Spleen (tissue), 7 donors: ENCODE measurements at regions not wholly inside any gene's neighbourhood (a gene's known extent, or its start where the extent isn't known, plus 50 kb on each side); places are given as distances from the start of the nearest gene placed in this dataset.

ENCODE experiments used
- CTCF ChIP-seq, 11 experiments: fragments of 200-600 bp in 7 of 11; fragments of 450-650 bp in 4 of 11; sonication (generic) in 4 of 11; IDR thresholded peaks in 8 of 11; conservative IDR thresholded peaks in 3 of 11; 1 replicate in 7 of 11; 2 replicates in 4 of 11; pipeline versions ENCODE4 v1.4.0 to v1.8.0; 2016 to 2021; ENCODE audit warnings: antibody characterized with exemption in 11 of 11, inconsistent platforms in 4 of 11, mild to moderate bottlenecking in 1 of 11
- POLR2AphosphoS5 ChIP-seq, 3 donors: sonication (generic); formaldehyde crosslinking; IDR thresholded peaks; one replicate each; pipeline ENCODE4 v1.5.1; 2017; ENCODE audit warnings: antibody characterized with exemption in 3 of 3
- donor health status: DM: no; HTN: no; CAD: no; lungs with moderate emphysema.
- donor health status: DM: no; HTN: no; CAD: no.
- donor health status: DM: no; HTN: no; CAD: no.

DNA sequence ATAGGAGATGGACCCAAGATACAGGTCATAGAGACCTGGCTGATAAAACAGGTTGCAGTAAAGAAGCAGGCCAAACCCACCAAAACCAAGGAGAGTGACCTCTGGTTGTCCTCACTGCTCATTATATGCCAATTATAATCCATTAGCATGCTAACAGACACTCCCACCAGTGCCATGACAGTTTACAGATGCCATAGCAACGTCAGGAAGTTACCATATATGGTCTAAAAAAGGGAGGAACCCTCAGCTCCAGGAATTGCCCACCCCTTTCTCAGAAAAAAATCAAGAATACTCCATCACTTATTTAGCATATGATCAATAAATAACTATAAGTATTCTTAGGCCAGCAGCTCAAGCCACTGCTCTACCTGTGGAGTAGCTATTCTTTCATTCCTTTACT is 574.7 kb upstream of the ID2 start:
- TF ChIP-seq CTCF (IDR thresholded peaks at IDR 0.05 in 8 of 11, conservative IDR thresholded peaks at IDR 0.05 in 3 of 11) (no peak), POLR2AphosphoS5 (IDR thresholded peaks at IDR 0.05) (no peak)
